ENCODE measurements at regions not wholly inside any gene's neighbourhood (a gene's known extent, or its start where the extent isn't known, plus 50 kb on each side); places are given as distances from the start of the nearest gene placed in this dataset.
A peak's percentile ranks its signal among the peaks of the same experiment; 100 is the strongest.

DNA sequence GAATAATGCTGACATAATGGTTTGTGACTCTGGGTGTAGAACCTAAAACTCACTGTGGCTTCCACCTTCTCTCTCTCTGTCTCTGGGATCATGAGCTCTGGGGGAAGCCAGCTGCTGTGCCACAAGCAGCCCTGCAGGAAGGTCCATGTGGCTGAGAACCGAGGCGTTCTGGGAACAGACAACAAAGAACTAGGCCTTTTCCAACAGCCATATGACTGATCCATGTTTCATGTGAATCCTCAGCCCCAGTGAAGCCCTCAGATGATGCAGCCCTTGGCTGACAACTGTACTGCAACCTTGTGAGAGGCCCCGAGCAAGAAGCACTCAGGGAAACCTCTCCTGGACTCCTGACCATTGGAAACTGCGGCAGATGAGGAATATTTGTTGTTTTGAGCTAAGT lies 56.6 kb downstream of the HLA-G start:
- H3K4me1 ChIP-seq (ENCODE audit: control insufficient read depth, insufficient read depth, low read length) = peaks cover 16% of the 10 kb centered on the region
- no peaks in the 10 kb centered on the region for H3K27me3 ChIP-seq (ENCODE audit: control insufficient read depth, insufficient read depth, low read length)
- no peaks in the 10 kb centered on the region for H3K36me3 ChIP-seq (ENCODE audit: control insufficient read depth, insufficient read depth, low read length)
- no peaks in the 10 kb centered on the region for H3K9me3 ChIP-seq (ENCODE audit: control insufficient read depth, low read length)
- H3K9ac ChIP-seq (ENCODE audit: low read length) = no peak overlapping the region
- no peak overlapping the region for H3K4me3 ChIP-seq (ENCODE audit: low read length)

- Histone ChIP-seq H3K9me3 (ENCODE audit: control insufficient read depth, low read length) (no peaks in the 10 kb centered on the region), H3K9ac (ENCODE audit: low read length) (peak overlapping the region; percentile 98), H3K27me3 (ENCODE audit: control insufficient read depth, insufficient read depth, low read length) (no peaks in the 10 kb centered on the region), H3K4me3 (ENCODE audit: low read length) (peak overlapping the region; percentile 89), H3K4me1 (ENCODE audit: control insufficient read depth, insufficient read depth, low read length) (peaks cover 16% of the 10 kb centered on the region), H3K36me3 (ENCODE audit: control insufficient read depth, insufficient read depth, low read length) (no peaks in the 10 kb centered on the region)
These were observed 55.6 kb upstream of the HLA-A start for GRCh38 chr6:29886701-29887100.

- H3K27me3 ChIP-seq (ENCODE audit: control insufficient read depth, insufficient read depth, low read length) = no peaks in the 10 kb centered on the region
- H3K4me1 ChIP-seq (ENCODE audit: control insufficient read depth, insufficient read depth, low read length) = peaks cover 16% of the 10 kb centered on the region
- H3K9me3 ChIP-seq (ENCODE audit: control insufficient read depth, low read length) = no peaks in the 10 kb centered on the region
- H3K36me3 ChIP-seq (ENCODE audit: control insufficient read depth, insufficient read depth, low read length) = no peaks in the 10 kb centered on the region
- peak overlapping the region; percentile 89 for H3K4me3 ChIP-seq (ENCODE audit: low read length)
- peak overlapping the region; percentile 98 for H3K9ac ChIP-seq (ENCODE audit: low read length)
These were observed 55.0 kb upstream of the HLA-A start for GRCh38 chr6:29887330-29887818.

DNA sequence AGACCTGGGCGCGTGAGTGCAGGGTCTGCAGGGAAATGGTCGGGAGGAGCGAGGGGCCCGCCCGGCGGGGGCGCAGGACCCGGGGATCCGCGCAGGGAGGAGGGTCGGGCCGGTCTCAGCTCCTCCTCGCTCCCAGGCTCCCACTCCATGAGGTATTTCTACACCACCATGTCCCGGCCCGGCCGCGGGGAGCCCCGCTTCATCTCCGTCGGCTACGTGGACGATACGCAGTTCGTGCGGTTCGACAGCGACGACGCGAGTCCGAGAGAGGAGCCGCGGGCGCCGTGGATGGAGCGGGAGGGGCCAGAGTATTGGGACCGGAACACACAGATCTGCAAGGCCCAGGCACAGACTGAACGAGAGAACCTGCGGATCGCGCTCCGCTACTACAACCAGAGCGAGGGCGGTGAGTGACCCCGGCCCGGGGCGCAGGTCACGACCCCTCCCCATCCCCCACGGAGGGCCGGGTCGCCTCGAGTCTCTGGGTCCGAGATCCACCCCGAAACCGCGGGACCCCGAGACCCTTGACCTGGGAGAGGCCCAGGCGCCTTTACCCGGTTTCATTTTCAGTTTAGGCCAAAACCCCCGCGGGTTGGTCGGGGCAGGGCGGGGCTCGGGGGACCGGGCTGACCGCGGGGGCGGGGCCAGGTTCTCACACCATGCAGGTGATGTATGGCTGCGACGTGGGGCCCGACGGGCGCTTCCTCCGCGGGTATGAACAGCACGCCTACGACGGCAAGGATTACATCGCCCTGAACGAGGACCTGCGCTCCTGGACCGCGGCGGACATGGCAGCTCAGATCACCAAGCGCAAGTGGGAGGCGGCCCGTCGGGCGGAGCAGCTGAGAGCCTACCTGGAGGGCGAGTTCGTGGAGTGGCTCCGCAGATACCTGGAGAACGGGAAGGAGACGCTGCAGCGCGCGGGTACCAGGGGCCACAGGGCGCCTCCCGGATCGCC lies 54.2 kb upstream of the HLA-A start:
- Histone ChIP-seq H3K4me3 (ENCODE audit: low read length) (peak overlapping the region; percentile 89), H3K9me3 (ENCODE audit: control insufficient read depth, low read length) (no peaks in the 10 kb centered on the region), H3K27me3 (ENCODE audit: control insufficient read depth, insufficient read depth, low read length) (no peaks in the 10 kb centered on the region), H3K9ac (ENCODE audit: low read length) (peak overlapping the region; percentile 98), H3K4me1 (ENCODE audit: control insufficient read depth, insufficient read depth, low read length) (peaks cover 16% of the 10 kb centered on the region), H3K36me3 (ENCODE audit: control insufficient read depth, insufficient read depth, low read length) (no peaks in the 10 kb centered on the region)

Measured in mucosa of stomach (tissue), 1 donor.